ENCODE measurements at regions not wholly inside any gene's neighbourhood (a gene's known extent, or its start where the extent isn't known, plus 50 kb on each side); places are given as distances from the start of the nearest gene placed in this dataset.

DNA sequence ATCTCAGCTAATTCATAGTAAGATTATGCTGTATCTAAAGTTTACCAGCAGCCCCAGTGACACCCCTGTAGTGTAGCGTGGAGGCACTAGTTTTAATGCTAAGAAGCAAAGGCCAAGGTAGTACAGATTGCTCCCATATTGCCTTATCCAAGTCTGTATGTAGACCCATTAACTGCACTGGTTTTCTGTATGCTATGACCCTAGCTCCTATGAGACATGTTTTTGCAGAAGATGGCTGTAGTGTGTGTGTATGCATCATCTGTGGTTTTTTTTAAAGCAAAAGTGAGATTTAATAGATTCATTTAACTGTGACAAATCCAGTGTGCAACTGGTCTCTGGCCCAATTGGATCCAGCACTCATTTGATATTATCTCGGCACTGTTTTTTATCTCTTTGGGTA, 86.5 kb downstream of the HAUS1 start:
- TF ChIP-seq, protein P1, sequence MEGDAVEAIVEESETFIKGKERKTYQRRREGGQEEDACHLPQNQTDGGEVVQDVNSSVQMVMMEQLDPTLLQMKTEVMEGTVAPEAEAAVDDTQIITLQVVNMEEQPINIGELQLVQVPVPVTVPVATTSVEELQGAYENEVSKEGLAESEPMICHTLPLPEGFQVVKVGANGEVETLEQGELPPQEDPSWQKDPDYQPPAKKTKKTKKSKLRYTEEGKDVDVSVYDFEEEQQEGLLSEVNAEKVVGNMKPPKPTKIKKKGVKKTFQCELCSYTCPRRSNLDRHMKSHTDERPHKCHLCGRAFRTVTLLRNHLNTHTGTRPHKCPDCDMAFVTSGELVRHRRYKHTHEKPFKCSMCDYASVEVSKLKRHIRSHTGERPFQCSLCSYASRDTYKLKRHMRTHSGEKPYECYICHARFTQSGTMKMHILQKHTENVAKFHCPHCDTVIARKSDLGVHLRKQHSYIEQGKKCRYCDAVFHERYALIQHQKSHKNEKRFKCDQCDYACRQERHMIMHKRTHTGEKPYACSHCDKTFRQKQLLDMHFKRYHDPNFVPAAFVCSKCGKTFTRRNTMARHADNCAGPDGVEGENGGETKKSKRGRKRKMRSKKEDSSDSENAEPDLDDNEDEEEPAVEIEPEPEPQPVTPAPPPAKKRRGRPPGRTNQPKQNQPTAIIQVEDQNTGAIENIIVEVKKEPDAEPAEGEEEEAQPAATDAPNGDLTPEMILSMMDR (IDR thresholded peaks at IDR 0.05; ENCODE audit: low read length): no peak
- no peak for TF ChIP-seq EZH2 (optimal IDR thresholded peaks at IDR 0.05; ENCODE audit: low read depth, low read length)

All from MM.1S (cell line).